ENCODE measurements at regions not wholly inside any gene's neighbourhood (a gene's known extent, or its start where the extent isn't known, plus 50 kb on each side); places are given as distances from the start of the nearest gene placed in this dataset.

DNA sequence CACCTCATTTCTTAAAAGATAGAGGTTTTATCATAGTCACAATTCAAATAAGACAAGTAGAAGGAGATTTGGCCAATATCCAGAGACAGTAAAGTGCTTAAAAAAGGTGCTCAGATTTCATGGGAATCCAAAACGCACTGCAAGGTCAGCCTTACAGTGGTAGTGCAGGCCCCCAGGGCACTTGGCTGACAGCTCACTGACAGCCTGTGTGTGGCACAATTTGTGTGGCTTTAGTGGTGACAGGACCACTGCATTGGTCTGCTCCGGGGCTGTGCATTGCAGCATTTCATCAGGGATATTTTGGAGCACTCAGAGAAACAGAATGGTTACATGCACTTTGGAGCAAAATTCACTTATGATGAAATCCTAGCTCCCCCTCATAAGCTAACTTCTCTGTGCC, 544.3 kb downstream of the NTRK3 start:
- Histone ChIP-seq H3K4me3 (ENCODE audit: insufficient read depth, low read depth, low read length) (no peak overlapping the region), H4K91ac (ENCODE audit: insufficient read depth, low read depth, low read length) (no peak overlapping the region), H3K23ac (ENCODE audit: low read depth, low read length) (no peak overlapping the region), H3K9me3 (ENCODE audit: control insufficient read depth, insufficient read depth, low read length) (no peaks in the 10 kb centered on the region), H2AFZ (replicated peaks; ENCODE audit: low read length, poor library complexity) (peak overlapping the region; percentile 47), H4K5ac (ENCODE audit: low read depth, low read length) (no peak overlapping the region), H3K18ac (ENCODE audit: low read depth, low read length) (no peak overlapping the region), H2AK9ac (replicated peaks; ENCODE audit: low read depth, low read length, poor library complexity) (no peak overlapping the region), H3K9me1 (ENCODE audit: insufficient read depth, low read length) (no peaks in the 10 kb centered on the region), H2AK5ac (ENCODE audit: low read depth, low read length) (no peak overlapping the region), H4K8ac (ENCODE audit: low read depth in 2 of 2, low read length in 2 of 2) (no peak overlapping the region), H3K14ac (replicated peaks; ENCODE audit: low read depth, low read length) (no peak overlapping the region), H2BK15ac (ENCODE audit: low read depth, low read length) (no peak overlapping the region), H3K9ac (ENCODE audit: low read depth, low read length) (no peak overlapping the region), H2BK20ac (ENCODE audit: low read depth, low read length) (no peak overlapping the region), H2BK5ac (ENCODE audit: low read depth, low read length, poor library complexity, severe bottlenecking) (no peak overlapping the region), H4K20me1 (ENCODE audit: insufficient read depth, low read length) (no peaks in the 10 kb centered on the region), H3K4ac (ENCODE audit: low read depth, low read length) (no peak overlapping the region), H3K79me1 (ENCODE audit: low read depth in 1 of 2, low read length in 2 of 2) (no peaks in the 10 kb centered on the region), H3K27me3 (ENCODE audit: control insufficient read depth, insufficient read depth, low read length) (no peaks in the 10 kb centered on the region), H3K56ac (ENCODE audit: extremely low read depth, insufficient read depth, low read length) (no peak overlapping the region), H3K27ac (ENCODE audit: insufficient read depth, low read length) (no peak overlapping the region), H3K36me3 (ENCODE audit: control insufficient read depth, insufficient read depth, low read length) (no peaks in the 10 kb centered on the region), H2BK120ac (ENCODE audit: low read depth, low read length) (no peak overlapping the region), H3K4me2 (ENCODE audit: low read depth, low read length) (no peak overlapping the region), H3K4me1 (ENCODE audit: control insufficient read depth, insufficient read depth, low read length) (no peaks in the 10 kb centered on the region)
- no CpG with 5 or more reads among the region's 2 CpGs for WGBS, 2 experiments (ENCODE audit: extremely low coverage in 2 of 2, insufficient read length in 1 of 2)
- ATAC-seq (ENCODE audit: low read depth) (no peak), DNase-seq (no peak)
- dilution Hi-C loops (cut with HindIII; ENCODE audit: low sequenced_read_pairs, unreplicated experiment): no loop called here
- ChIA-PET POLR2A (ENCODE audit: unreplicated experiment) (no interaction called here), CTCF (interaction anchor here (1.3 kb wide), 1 partner anchor 20 kb away, joined by 4 read pairs; no protein-coding TSS in a partner anchor)
- no TSS peak for BruUV-seq (replicated peaks)
- in situ Hi-C loops (cut with MboI; ENCODE audit: low sequenced_read_pairs): no loop called here
- no peak for TF ChIP-seq RFX5 (IDR thresholded peaks at IDR 0.05; ENCODE audit: low read depth, low read length)
- TF ChIP-seq FOS (IDR thresholded peaks at IDR 0.05; ENCODE audit: low read depth, low read length): no peak
- no peak for TF ChIP-seq MAZ (IDR thresholded peaks at IDR 0.05; ENCODE audit: borderline replicate concordance, low read depth, low read length)
- TF ChIP-seq MXI1 (IDR thresholded peaks at IDR 0.05; ENCODE audit: borderline replicate concordance, low read depth, low read length): no peak
- no peak for TF ChIP-seq NFE2L2 (IDR thresholded peaks at IDR 0.05; ENCODE audit: low read depth, low read length)
- TF ChIP-seq MAFK (IDR thresholded peaks at IDR 0.05; ENCODE audit: low read depth, low read length): no peak
- TF ChIP-seq RAD21 (IDR thresholded peaks at IDR 0.05; ENCODE audit: low read length): no peak
- no peak for TF ChIP-seq POLR2A (IDR thresholded peaks at IDR 0.05; ENCODE audit: low read depth, low read length)
- no peak for TF ChIP-seq BHLHE40 (IDR thresholded peaks at IDR 0.05; ENCODE audit: low read depth, low read length)
- no peak for TF ChIP-seq ELK1 (IDR thresholded peaks at IDR 0.05; ENCODE audit: borderline replicate concordance, low read depth, low read length)
- TF ChIP-seq, protein P1, sequence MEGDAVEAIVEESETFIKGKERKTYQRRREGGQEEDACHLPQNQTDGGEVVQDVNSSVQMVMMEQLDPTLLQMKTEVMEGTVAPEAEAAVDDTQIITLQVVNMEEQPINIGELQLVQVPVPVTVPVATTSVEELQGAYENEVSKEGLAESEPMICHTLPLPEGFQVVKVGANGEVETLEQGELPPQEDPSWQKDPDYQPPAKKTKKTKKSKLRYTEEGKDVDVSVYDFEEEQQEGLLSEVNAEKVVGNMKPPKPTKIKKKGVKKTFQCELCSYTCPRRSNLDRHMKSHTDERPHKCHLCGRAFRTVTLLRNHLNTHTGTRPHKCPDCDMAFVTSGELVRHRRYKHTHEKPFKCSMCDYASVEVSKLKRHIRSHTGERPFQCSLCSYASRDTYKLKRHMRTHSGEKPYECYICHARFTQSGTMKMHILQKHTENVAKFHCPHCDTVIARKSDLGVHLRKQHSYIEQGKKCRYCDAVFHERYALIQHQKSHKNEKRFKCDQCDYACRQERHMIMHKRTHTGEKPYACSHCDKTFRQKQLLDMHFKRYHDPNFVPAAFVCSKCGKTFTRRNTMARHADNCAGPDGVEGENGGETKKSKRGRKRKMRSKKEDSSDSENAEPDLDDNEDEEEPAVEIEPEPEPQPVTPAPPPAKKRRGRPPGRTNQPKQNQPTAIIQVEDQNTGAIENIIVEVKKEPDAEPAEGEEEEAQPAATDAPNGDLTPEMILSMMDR (conservative IDR thresholded peaks at IDR 0.05; ENCODE audit: low read depth, low read length): no peak
- no peak for TF ChIP-seq RCOR1 (IDR thresholded peaks at IDR 0.05; ENCODE audit: insufficient replicate concordance, low read length)
- no peak for TF ChIP-seq SMC3 (IDR thresholded peaks at IDR 0.05; ENCODE audit: low read depth, low read length)
- TF ChIP-seq CHD1 (IDR thresholded peaks at IDR 0.05; ENCODE audit: low read depth, low read length): no peak
- TF ChIP-seq USF2 (IDR thresholded peaks at IDR 0.05; ENCODE audit: low read depth, low read length): no peak
- TF ChIP-seq CEBPB (IDR thresholded peaks at IDR 0.05; ENCODE audit: low read depth, low read length): no peak
- intact Hi-C loops (cut with micrococcal nuclease): no loop called here
